GM10266 (cell line): ENCODE measurements at regions not wholly inside any gene's neighbourhood (a gene's known extent, or its start where the extent isn't known, plus 50 kb on each side); places are given as distances from the start of the nearest gene placed in this dataset.
"Not testable (repeated sequence)": the region's sequence is repeated elsewhere in the genome, so short reads cannot be mapped to it uniquely, and the experiment has no call there.

Experiments used
- DNase-seq: peaks from one replicate; pipeline ENCODE4 v3.0.0; 2012; ENCODE audit errors: extremely low spot score
- TF ChIP-seq, protein P1 (sequence below): IDR thresholded peaks from 2 replicates; pipeline ENCODE4 v1.5.1; 2012; ENCODE audit warnings: mild to moderate bottlenecking, low read depth; ENCODE audit not compliant: control insufficient read depth, insufficient read depth; ENCODE audit errors: missing control alignments

DNA sequence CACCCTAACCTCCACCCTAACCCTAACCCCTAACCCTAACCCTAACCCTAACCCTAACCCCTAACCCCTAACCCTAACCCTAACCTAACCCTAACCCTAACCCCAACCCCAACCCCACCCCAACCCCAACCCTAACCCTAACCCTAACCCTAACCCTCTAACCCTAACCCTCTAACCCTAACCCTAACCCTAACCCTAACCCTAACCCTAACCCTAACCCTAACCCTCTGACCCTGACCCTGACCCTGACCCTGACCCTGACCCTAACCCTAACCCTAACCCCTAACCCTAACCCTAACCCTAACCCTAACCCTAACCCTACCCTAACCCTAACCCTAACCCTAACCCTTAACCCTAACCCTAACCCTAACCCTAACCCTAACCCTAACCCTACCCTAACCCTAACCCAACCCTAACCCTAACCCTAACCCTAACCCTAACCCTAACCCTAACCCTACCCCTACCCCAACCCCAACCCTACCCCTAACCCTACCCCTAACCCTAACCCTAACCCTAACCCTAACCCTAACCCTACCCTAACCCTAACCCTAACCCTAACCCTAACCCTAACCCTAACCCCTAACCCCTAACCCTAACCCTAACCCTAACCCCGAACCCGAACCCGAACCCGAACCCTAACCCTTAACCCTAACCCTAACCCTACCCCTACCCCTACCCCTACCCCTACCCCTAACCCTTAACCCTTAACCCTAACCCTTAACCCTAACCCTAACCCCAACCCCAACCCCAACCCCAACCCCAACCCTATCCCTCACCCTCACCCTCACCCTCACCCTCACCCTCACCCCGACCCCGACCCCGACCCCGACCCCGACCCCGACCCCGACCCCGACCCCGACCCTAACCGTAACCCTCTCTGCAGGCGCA lies 186.2 kb upstream of the CHL1 start:
- DNase-seq: not testable (repeated sequence)

DNA sequence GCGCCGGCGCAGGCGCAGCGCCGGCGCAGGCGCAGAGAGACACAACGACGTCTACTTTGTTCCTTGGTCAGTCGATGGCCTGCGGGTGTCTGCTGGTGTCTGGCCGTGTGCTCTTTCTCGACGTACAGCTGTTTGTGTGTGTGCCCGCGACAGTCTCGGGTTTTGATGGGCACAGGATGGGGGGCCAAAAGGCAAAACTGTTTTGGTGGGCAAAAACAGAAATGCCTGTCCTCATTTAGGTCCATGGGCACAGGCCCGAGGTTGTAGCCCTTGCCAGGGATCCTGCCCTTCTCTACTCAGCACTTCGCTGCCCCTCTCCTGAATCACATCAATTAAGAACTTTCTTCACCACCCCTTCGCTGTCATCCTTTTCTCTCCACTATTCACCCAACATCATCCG lies 184.8 kb upstream of the CHL1 start:
- no peak for DNase-seq
- TF ChIP-seq, protein P1, sequence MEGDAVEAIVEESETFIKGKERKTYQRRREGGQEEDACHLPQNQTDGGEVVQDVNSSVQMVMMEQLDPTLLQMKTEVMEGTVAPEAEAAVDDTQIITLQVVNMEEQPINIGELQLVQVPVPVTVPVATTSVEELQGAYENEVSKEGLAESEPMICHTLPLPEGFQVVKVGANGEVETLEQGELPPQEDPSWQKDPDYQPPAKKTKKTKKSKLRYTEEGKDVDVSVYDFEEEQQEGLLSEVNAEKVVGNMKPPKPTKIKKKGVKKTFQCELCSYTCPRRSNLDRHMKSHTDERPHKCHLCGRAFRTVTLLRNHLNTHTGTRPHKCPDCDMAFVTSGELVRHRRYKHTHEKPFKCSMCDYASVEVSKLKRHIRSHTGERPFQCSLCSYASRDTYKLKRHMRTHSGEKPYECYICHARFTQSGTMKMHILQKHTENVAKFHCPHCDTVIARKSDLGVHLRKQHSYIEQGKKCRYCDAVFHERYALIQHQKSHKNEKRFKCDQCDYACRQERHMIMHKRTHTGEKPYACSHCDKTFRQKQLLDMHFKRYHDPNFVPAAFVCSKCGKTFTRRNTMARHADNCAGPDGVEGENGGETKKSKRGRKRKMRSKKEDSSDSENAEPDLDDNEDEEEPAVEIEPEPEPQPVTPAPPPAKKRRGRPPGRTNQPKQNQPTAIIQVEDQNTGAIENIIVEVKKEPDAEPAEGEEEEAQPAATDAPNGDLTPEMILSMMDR: no peak

DNA sequence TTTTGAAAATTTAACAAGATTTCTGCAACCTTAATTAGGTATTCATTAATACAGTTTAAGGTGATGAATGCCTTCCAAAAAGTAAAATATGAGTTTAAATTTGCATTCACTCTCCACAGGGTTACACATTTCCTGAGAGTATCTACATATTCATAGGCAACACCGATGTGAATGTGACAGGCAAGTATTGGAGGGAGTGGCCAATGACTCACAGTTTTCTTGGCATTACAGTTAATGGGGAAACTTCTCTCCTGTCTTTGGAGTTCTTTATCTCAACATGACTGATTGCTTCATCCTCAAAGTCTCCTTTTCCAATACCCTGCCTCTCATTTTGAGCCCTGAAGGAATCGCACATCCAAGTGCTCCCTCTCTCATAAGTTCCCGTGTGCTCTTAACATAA lies 181.9 kb upstream of the CHL1 start:
- no peak for DNase-seq
- TF ChIP-seq, protein P1: no peak

DNA sequence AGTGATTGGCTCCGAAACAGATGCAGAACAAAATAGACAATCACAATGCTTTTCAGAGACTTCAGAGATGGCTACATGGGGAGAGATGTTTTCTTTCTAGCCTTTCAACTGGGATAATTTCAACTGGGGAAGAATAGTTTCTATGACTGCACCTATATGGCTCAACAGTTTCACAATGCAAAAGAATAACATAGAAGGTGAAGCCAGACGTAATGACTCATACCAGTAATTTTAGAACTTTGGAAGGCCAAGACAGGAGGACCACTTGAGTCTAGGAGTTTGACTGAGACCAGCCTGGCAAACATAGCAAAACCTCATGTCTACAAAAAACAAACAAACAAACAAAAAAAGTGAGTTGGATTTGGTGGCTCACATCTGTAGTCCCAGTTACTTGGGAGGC lies 180.2 kb upstream of the CHL1 start:
- TF ChIP-seq, protein P1: no peak
- DNase-seq: no peak

DNA sequence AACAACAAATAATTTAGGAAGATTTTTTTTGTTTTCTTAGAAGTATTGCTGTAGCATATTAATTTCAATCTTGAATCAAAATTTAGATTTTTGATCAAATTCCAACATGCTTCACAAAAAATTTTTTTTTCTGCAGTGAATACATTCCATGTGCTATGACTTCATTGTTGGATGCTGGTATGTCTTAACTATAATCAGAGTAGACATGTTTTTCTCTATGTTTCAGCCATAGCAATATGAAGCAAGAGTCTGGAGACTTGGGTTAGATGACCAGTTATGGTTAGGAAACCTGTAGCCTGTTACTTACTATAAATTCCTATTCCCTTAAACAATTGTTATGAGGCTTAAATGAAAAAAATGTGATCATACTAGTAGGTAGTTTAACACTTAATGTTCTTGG lies 176.1 kb upstream of the CHL1 start:
- no peak for DNase-seq
- TF ChIP-seq, protein P1: no peak

DNA sequence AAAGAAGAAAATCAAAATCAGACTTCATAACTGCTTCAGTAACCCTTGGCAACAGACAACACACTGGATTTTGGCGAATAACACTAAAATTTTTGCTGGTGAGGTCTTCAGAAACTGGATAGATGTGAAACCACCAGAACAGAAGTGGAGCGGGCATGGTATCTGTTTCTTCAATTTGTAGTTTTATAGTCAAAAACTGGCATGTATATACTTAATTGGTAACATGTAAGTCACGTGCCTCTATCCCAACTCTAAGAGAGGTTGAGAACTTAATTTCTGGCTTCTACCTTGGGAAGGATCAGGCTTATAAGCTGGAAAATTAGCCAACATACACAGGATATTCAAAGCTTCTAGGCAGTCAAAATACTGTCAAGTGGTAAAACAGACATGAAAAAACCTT lies 172.6 kb upstream of the CHL1 start:
- TF ChIP-seq, protein P1: no peak

DNA sequence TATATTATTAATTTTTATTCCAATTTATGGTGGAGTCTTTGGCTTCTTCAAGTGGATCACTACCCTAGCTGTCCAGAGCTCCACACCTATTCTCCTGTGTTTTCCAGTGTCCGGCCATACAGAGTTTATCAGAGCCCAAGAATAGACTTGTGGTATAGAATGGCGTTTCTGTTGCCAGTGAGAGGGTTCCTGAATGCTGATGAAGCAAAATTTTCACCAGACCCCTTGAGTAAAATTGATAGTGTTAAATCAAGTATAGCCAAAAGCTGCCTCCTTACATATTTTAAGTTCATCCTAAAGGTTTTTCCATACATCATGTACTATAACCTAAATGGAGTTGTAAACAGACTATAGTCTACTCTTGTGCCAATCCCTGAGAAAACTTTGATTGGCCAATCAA lies 171.5 kb upstream of the CHL1 start:
- DNase-seq: no peak
- TF ChIP-seq, protein P1: no peak

More for the DNA sequence above, 172.6 kb upstream of the CHL1 start:
- DNase-seq: no peak

DNA sequence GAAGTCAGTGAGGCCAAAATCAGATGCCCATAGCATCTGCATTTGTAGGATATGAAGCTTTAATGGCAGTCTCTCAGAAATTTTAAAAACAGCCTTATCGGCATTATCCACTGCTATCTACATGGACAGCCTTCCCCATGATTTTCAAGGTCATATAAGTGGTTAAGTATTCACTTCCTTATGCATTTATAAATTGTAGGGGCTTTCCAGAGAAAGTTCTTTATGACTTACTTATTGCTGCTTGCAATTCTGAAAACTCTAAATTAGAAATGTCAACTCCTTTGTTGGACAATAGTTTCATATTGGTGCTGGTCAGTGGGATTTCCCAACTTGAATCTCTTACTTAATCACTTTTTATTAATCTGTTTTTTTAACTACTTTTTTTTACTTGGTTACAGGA lies 160.6 kb upstream of the CHL1 start:
- not testable (repeated sequence) for DNase-seq
